Cardiac septum (tissue), 1 donor: ENCODE measurements at regions not wholly inside any gene's neighbourhood (a gene's known extent, or its start where the extent isn't known, plus 50 kb on each side); places are given as distances from the start of the nearest gene placed in this dataset.

Experiments
- DNase-seq: peaks from one replicate; pipeline ENCODE4 v3.0.0-alpha.2; 2020; ENCODE audit warnings: low spot score
- intact Hi-C: fragments of 100-400 bp; cut with DNase I; formaldehyde crosslinking; loops from one replicate; pipeline ENCODE4 v1.14.0; 2022
- donor health status: DM: no; HTN: no; CAD: no.

DNA sequence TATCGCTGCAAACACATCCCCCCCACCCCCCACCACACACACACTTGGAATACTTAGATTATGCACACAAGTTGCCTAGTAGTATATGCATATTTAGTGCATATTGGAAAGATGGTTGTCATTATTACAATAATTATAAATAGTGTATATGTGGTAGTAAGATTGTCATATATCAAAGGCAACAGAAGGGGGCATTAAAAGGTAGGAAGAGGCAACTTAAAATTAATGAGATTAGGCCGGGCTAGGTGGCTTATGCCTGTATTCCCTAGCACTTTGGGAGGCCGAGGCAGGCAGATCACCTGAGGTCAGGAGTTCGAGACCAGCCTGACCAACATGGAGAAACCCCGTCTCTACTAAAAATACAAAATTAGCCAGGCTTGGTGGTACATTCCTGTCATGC lies 52.1 kb downstream of the GSC start:
- DNase-seq: no peak
- intact Hi-C loops: no loop called here

GRCh38 chr14:94716976-94717375 lies 52.9 kb downstream of the GSC start:
- intact Hi-C loops: no loop called here
- DNase-seq: no peak

- intact Hi-C loops: no loop called here
- no peak for DNase-seq
Measured at GRCh38 chr14:94713115-94713514, 56.8 kb downstream of the GSC start.

DNA sequence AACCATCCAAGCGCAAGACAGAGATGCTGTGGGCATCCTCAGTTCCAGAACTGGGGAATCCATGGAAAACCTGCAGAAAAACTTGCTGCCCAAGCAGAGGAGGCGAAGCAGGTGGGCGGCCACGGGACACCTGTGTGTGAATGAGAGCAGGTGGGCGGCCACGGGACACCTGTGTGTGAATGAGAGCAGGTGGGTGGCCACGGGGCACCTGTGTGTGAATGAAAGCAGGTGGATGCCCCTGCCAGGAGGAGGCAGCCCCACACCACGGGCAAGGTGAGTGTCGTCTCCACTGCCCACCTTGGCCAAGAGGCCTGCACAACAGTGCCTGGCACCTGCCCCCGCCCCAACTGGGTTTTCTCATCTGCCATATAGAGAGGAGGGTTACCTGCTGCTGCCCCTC lies 59.2 kb downstream of the GSC start:
- intact Hi-C loops: no loop called here
- DNase-seq: no peak

DNA sequence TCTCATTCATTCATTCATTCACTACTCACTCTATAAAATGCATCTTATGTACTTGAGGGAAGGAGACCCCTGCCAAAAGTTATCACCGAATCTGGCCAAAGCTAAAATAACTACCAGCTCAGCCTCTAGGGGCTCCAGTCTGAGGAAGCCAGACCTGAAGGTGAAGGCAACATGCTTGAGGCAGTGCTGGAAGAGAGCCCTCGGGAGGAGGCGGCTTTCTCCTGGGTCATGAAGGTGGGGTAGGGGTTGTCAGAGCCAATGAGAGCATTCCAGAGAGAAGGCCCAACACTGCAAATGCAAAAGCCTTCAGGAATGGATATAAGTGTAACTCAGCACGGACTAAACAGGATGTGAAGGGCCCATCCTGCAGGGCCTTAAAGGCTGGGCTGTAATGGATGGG lies 62.4 kb downstream of the GSC start:
- no peak for DNase-seq
- intact Hi-C loops: no loop called here

DNA sequence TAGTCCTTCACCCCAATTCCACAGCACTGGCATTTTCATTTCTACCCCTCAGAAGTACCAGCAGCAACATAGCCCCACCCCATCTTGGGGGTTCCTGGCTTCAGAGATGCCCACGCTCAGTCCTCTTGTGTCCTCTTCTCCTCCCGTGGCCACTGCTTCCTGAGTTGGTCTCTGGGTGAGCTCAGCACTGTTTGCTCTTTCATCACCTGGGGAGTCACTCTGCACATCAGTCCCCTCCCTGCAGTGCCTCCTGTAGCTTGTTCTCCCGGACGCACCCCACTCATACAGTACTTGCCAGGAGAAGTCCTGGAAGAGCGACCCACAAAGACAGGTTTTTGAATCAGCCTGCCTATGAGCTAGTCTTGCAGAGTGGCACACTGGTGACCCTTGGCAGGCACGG lies 63.8 kb downstream of the GSC start:
- intact Hi-C loops: no loop called here
- no peak for DNase-seq

DNA sequence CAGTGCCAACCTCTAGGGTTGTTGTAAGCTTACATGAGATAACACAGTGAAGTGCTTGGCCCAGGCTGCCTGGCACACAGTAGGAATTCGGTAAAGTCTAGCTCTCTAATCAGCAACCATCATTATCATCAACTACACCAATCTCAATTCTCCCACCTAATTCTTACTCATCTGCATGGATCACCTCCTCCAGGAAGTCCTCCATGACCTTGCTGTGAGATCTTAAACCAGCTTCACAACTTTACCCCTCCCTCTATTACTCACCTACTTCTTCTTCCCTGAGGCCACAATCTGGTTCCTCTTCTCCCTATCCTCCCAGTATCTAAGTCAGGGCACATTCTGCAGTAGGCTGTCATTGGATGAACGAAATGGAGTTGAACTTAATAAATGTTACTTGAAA lies 67.3 kb downstream of the GSC start:
- no peak for DNase-seq
- intact Hi-C loops: no loop called here

- no peak for DNase-seq
- intact Hi-C loops: no loop called here
Measured at GRCh38 chr14:94701861-94702370, 68.0 kb downstream of the GSC start.

- intact Hi-C loops: no loop called here
- no peak for DNase-seq
Measured at GRCh38 chr14:94700336-94700735, 69.6 kb downstream of the GSC start.

DNA sequence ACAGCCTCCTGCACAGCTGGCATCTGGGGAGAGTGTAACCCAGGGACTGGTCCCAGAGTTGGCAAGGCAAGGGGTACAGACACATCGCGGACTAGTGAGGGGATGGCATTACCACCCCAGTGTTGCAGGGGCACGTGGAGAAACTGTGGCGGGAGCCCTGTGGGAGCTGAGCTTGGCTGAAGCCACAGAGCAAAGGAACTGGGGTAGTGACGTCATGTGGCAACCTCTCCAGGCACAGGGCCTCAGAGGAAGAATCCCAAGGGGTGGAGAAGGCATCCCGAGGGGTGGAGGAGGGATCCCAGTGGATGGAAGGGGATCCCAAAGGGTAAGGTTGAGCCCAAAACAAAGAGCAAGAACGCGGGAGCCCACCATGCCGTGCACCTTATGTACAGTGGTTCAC lies 70.1 kb downstream of the GSC start:
- intact Hi-C loops: no loop called here
- no peak for DNase-seq

GRCh38 chr14:94697773-94698556 lies 71.9 kb downstream of the GSC start:
- intact Hi-C loops: no loop called here
- DNase-seq: no peak

DNA sequence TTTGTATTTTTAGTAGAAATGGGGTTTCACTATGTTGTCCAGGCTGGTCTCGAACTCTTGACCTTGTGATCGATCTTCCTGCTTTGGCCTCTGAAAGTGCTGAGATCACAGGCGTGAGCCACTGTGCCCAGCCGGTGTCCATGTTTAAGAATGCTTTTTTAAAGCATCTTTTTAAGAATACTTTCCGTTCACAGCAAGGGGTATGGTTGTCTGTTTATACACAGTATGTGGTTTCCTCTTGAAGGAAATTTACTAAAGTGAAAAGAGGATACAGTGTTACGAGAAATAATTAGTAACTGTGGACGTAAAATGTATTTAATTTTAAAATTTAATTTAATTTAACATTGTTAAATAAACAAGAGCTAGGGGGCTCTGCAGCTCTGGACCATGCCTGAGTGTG lies 73.4 kb downstream of the GSC start:
- intact Hi-C loops: no loop called here
- no peak for DNase-seq

DNA sequence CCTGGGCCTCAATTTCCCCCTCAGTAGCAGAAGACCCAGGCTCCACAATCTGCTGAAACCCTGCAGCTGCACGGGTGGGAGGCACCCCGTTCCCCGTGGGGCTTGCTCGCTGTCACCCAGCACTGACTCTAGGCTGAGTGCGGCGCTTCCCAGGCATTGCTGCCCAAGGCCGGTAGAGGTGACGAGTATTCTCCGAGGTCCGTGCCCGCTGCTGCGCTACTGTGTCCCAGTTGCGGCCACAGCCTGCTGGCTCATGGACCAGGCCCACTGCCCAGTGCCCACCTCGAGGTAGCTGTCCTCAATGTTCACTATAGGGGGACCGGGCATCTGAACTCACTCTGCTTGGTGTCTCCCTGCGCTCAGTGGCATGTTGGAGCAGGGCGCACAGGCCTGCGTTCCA lies 74.7 kb downstream of the GSC start:
- no peak for DNase-seq
- intact Hi-C loops: no loop called here

GRCh38 chr14:94691660-94692034 lies 78.3 kb downstream of the GSC start:
- intact Hi-C loops: no loop called here
- no peak for DNase-seq

GRCh38 chr14:94690896-94691659 lies 78.8 kb downstream of the GSC start:
- DNase-seq: no peak
- intact Hi-C loops: no loop called here

GRCh38 chr14:94690486-94690885 lies 78.3 kb downstream of the SERPINA3 start:
- intact Hi-C loops: no loop called here
- no peak for DNase-seq

DNA sequence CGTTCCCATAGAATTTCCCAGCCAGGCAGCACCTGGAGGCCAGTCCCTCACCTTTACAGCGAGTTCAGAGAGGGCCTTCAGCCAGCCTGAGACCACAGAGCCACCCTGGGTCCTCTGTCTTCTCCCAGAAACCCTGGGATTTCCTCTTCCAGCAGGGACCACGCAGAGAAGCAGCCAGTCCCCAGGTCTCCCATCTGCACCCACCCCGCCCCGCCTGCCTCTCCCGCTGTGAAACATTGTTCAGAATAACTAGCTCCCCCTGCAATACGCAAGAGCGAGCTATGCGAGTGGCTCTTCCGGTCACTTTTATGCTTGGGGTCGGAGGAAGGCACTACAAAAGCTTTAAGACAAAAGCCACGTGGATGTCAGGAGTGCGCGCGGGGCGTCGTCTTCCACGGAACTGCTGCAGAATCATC lies 77.8 kb downstream of the SERPINA3 start:
- peak; percentile 54 for DNase-seq
- intact Hi-C loops: loop anchor here (5.0 kb wide), 2 partner anchors 412 to 742 kb away; no protein-coding TSS in a partner anchor

DNA sequence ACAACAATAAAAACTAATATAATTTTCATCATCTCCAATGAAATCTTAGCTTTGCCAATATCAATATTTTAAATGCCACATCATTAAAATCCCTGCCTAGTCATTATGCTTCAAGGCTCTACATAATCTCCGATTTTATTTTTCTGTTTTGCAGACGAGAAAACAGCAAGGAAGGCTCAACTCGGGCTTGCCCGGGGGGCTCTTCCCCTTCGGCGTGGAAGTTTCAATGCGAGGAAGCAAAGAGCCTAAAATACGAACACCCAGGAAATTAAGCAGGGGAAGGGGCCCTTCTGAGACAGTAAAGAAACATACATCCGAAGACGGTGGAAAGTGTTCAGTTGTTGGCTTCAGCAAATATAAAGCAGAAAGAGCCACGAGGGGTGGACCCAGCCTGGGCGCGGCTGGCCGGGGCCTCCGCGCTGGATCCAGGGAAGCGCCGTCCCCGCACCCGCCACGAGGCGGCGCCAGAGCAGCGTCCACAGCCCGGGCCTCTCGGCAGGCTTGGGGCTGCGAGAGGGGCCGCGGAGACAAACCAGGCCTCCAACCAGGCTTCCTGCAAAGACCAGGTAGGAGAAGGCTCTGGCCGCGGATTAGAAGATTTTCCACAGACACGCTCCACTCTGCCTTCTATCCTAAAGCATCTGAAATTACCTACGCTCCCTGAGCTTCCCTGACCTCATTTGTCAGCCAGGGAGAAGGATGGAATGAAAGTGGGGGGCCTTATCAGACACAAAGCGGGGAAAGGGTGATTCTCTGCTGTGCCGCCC lies 77.2 kb downstream of the SERPINA3 start:
- DNase-seq: peak; percentile 80

GRCh38 chr14:94686511-94687160 lies 74.4 kb downstream of the SERPINA3 start:
- peak; percentile 7 for DNase-seq
- intact Hi-C loops: loop anchor here (5.0 kb wide), 2 partner anchors 416 to 746 kb away; no protein-coding TSS in a partner anchor

More for the DNA sequence above, 77.2 kb downstream of the SERPINA3 start:
- intact Hi-C loops: loop anchor here (5.0 kb wide), 2 partner anchors 413 to 743 kb away; no protein-coding TSS in a partner anchor
